WTC11 (cell line): ENCODE measurements at regions not wholly inside any gene's neighbourhood (a gene's known extent, or its start where the extent isn't known, plus 50 kb on each side); places are given as distances from the start of the nearest gene placed in this dataset.
A peak's percentile ranks its signal among the peaks of the same experiment; 100 is the strongest.
"Not testable (repeated sequence)": the region's sequence is repeated elsewhere in the genome, so short reads cannot be mapped to it uniquely, and the experiment has no call there.

Source experiments
- ATAC-seq: fragments of 200-7000 bp; cut with Tn5 transposase; 2 replicates; pipeline ENCODE4 v1.10.0; 2021; ENCODE audit warnings: mild to moderate bottlenecking, moderate library complexity
- CTCF ChIA-PET: fragments of 300-600 bp; sonication (Branson Sonifier 250); formaldehyde crosslinking; loops from one replicate; lab custom pipeline; 2021; ENCODE audit warnings: antibody characterized with exemption; lab: Charles Lee
- POLR2A ChIA-PET: fragments of 350-600 bp; sonication (Branson Sonifier 250); formaldehyde crosslinking; loops from one replicate; lab custom pipeline; 2021; ENCODE audit warnings: antibody characterized with exemption; lab: Charles Lee
- DNase-seq: peaks from one replicate; pipeline ENCODE4 v3.0.0; 2021; ENCODE audit warnings: low spot score
- H3K27ac Mint-ChIP-seq: 2 replicates; pipeline ENCODE4 v1.8.0; 2021; ENCODE audit warnings: mixed read lengths
- H3K27me3 Mint-ChIP-seq: 2 replicates; pipeline ENCODE4 v1.8.0; 2021; ENCODE audit warnings: low read depth, mild to moderate bottlenecking, moderate library complexity, mixed read lengths
- H3K36me3 Mint-ChIP-seq: 2 replicates; pipeline ENCODE4 v1.8.0; 2021; ENCODE audit warnings: mixed read lengths
- H3K4me1 Mint-ChIP-seq: 2 replicates; pipeline ENCODE4 v1.8.0; 2022; ENCODE audit warnings: mixed read lengths
- H3K4me3 Mint-ChIP-seq: 2 replicates; pipeline ENCODE4 v1.8.0; 2021; ENCODE audit warnings: mild to moderate bottlenecking, moderate library complexity, mixed read lengths
- H3K9me3 Mint-ChIP-seq: 2 replicates; pipeline ENCODE4 v1.8.0; 2021; ENCODE audit warnings: mixed read lengths
- FOXJ3 ChIP-seq: sonication (generic); formaldehyde crosslinking; IDR thresholded peaks from 2 replicates; pipeline ENCODE4 v1.9.0; 2021; ENCODE audit warnings: missing genetic modification reagents, mild to moderate bottlenecking, borderline replicate concordance
- GABPB1 ChIP-seq: sonication (generic); formaldehyde crosslinking; IDR thresholded peaks from 2 replicates; pipeline ENCODE4 v1.8.1; 2023; ENCODE audit warnings: mild to moderate bottlenecking, missing genetic modification reagents
- NFE2L1 ChIP-seq: sonication (generic); formaldehyde crosslinking; IDR thresholded peaks from 2 replicates; pipeline ENCODE4 v1.8.1; 2023; ENCODE audit warnings: missing genetic modification reagents
- ZNF416 ChIP-seq: fragments of 250-450 bp; sonication (Bioruptor Pico); IDR thresholded peaks from 2 replicates; pipeline ENCODE4 v1.9.0; 2021; ENCODE audit warnings: mild to moderate bottlenecking, inconsistent platforms
- ZNF671 ChIP-seq: fragments of 250-450 bp; sonication (Bioruptor Pico); IDR thresholded peaks from 2 replicates; pipeline ENCODE4 v1.8.0; 2021; ENCODE audit warnings: mild to moderate bottlenecking
- TF ChIP-seq, protein P1 (sequence below): sonication (generic); formaldehyde crosslinking; IDR thresholded peaks from 2 replicates; pipeline ENCODE4 v1.8.1; 2023; ENCODE audit warnings: mild to moderate bottlenecking, missing genetic modification reagents, borderline replicate concordance
- TF ChIP-seq, protein P2 (sequence below): sonication (generic); formaldehyde crosslinking; IDR thresholded peaks from 2 replicates; pipeline ENCODE4 v1.8.1; 2023; ENCODE audit warnings: mild to moderate bottlenecking, missing genetic modification reagents
- TF ChIP-seq, protein P3 (sequence below): sonication (generic); formaldehyde crosslinking; IDR thresholded peaks from 2 replicates; pipeline ENCODE4 v1.8.0; 2022; ENCODE audit warnings: mild to moderate bottlenecking, missing genetic modification reagents
- TF ChIP-seq, protein P4 (sequence below): sonication (generic); formaldehyde crosslinking; IDR thresholded peaks from 2 replicates; pipeline ENCODE4 v1.8.0; 2022; ENCODE audit warnings: mild to moderate bottlenecking, missing genetic modification reagents
- TF ChIP-seq, protein P5 (sequence below): sonication (generic); formaldehyde crosslinking; IDR thresholded peaks from 2 replicates; pipeline ENCODE4 v1.8.0; 2022; ENCODE audit warnings: mild to moderate bottlenecking, missing genetic modification reagents
- TF ChIP-seq, protein P6 (sequence below): sonication (generic); formaldehyde crosslinking; IDR thresholded peaks from 2 replicates; pipeline ENCODE4 v1.8.1; 2023; ENCODE audit warnings: mild to moderate bottlenecking, moderate library complexity, missing genetic modification reagents
- TF ChIP-seq, protein P7 (sequence below): sonication (generic); formaldehyde crosslinking; IDR thresholded peaks from 2 replicates; pipeline ENCODE4 v1.8.1; 2023; ENCODE audit warnings: mild to moderate bottlenecking, missing genetic modification reagents, moderate library complexity

DNA sequence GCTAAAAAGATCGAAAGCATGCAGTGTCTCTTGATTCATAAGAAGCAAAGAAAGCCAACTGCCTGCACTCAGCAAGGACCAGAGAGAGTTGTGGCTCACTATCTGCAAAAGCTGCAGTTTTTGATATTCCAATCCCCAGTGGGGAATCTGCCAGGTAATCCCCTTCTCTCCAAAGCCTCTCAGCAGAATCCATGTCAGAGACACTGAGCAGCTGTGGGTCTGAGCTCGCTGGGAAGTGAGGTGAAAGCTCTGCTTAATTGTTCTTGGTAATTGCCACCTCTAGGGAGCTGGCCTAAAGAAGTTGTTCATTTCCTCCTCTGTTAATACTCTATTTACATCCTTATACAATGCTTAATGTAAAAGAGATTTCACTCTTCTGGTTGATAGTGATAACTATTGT, 261.3 kb upstream of the LRRC4C start:
- peaks cover 28% of the 10 kb centered on the region for H3K9me3 Mint-ChIP-seq
- no peak overlapping the region for H3K4me3 Mint-ChIP-seq
- ChIA-PET CTCF (interaction anchor here (0.9 kb wide), 1 partner anchor 12 kb away, joined by 3 read pairs; no protein-coding TSS in a partner anchor), POLR2A (no interaction called here)
- ATAC-seq (peak; percentile 88), DNase-seq (no peak)
- H3K27me3 Mint-ChIP-seq = no peaks in the 10 kb centered on the region; the same call in 1 of the 2 replicates
- TF ChIP-seq, protein P1, sequence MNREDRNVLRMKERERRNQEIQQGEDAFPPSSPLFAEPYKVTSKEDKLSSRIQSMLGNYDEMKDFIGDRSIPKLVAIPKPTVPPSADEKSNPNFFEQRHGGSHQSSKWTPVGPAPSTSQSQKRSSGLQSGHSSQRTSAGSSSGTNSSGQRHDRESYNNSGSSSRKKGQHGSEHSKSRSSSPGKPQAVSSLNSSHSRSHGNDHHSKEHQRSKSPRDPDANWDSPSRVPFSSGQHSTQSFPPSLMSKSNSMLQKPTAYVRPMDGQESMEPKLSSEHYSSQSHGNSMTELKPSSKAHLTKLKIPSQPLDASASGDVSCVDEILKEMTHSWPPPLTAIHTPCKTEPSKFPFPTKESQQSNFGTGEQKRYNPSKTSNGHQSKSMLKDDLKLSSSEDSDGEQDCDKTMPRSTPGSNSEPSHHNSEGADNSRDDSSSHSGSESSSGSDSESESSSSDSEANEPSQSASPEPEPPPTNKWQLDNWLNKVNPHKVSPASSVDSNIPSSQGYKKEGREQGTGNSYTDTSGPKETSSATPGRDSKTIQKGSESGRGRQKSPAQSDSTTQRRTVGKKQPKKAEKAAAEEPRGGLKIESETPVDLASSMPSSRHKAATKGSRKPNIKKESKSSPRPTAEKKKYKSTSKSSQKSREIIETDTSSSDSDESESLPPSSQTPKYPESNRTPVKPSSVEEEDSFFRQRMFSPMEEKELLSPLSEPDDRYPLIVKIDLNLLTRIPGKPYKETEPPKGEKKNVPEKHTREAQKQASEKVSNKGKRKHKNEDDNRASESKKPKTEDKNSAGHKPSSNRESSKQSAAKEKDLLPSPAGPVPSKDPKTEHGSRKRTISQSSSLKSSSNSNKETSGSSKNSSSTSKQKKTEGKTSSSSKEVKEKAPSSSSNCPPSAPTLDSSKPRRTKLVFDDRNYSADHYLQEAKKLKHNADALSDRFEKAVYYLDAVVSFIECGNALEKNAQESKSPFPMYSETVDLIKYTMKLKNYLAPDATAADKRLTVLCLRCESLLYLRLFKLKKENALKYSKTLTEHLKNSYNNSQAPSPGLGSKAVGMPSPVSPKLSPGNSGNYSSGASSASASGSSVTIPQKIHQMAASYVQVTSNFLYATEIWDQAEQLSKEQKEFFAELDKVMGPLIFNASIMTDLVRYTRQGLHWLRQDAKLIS (CRISPR knock-in tag) = no peak
- TF ChIP-seq GABPB1 (CRISPR knock-in tag) (no peak), NFE2L1 (CRISPR knock-in tag) (no peak)
- TF ChIP-seq, protein P2, sequence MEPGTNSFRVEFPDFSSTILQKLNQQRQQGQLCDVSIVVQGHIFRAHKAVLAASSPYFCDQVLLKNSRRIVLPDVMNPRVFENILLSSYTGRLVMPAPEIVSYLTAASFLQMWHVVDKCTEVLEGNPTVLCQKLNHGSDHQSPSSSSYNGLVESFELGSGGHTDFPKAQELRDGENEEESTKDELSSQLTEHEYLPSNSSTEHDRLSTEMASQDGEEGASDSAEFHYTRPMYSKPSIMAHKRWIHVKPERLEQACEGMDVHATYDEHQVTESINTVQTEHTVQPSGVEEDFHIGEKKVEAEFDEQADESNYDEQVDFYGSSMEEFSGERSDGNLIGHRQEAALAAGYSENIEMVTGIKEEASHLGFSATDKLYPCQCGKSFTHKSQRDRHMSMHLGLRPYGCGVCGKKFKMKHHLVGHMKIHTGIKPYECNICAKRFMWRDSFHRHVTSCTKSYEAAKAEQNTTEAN (CRISPR knock-in tag) = no peak
- TF ChIP-seq, protein P3, sequence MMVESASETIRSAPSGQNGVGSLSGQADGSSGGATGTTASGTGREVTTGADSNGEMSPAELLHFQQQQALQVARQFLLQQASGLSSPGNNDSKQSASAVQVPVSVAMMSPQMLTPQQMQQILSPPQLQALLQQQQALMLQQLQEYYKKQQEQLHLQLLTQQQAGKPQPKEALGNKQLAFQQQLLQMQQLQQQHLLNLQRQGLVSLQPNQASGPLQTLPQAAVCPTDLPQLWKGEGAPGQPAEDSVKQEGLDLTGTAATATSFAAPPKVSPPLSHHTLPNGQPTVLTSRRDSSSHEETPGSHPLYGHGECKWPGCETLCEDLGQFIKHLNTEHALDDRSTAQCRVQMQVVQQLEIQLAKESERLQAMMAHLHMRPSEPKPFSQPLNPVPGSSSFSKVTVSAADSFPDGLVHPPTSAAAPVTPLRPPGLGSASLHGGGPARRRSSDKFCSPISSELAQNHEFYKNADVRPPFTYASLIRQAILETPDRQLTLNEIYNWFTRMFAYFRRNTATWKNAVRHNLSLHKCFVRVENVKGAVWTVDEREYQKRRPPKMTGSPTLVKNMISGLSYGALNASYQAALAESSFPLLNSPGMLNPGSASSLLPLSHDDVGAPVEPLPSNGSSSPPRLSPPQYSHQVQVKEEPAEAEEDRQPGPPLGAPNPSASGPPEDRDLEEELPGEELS (CRISPR knock-in tag) = no peak
- no peak overlapping the region; the same call in 1 of the 2 replicates for H3K27ac Mint-ChIP-seq
- peaks cover 15% of the 10 kb centered on the region for H3K36me3 Mint-ChIP-seq
- H3K4me1 Mint-ChIP-seq = peaks cover 32% of the 10 kb centered on the region

DNA sequence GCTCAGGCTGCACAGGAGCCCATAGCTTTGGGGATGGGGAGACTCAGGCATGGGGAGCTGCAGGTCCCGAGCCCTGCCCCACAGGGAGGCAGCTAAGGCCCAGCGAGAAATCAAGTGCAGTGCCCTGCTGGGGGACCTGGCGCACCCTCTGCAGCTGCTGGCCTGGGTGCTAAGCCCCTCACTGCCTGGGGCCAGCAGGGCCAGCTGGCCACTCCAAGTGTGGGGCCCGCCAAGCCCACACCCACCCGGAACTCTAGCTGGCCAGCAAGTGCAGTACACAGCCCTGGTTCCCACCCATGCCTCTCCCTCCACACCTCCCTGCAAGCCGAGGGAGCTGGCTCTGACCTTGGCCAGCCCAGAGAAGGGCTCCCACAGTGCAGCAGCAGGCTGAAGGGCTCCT, 268.7 kb upstream of the LRRC4C start:
- H3K27ac Mint-ChIP-seq, DNase-seq, H3K4me3 Mint-ChIP-seq, H3K27me3 Mint-ChIP-seq, H3K36me3 Mint-ChIP-seq, CTCF ChIA-PET, ATAC-seq, POLR2A ChIA-PET: not testable (repeated sequence)
- Mint-ChIP-seq H3K4me1 (peaks cover 10% of the 10 kb centered on the region), H3K9me3 (peaks cover 45% of the 10 kb centered on the region)

DNA sequence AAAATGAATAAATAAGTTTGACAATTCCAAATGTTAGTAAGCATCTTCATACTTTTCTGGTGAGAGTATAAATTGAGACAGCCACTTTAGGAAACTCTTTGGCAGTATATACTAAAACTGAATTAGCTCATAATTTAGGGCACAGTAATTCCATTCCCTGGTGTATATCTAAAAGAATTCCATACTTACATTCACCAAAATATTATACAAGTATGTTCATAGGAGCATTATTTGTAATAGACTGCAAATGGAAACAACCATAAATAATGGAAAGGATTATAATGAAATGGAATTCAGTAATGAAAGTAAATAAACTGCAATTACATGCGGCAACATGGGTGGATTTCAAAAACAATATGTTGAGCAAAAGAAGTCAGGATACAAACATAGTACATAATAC, 315.8 kb upstream of the LRRC4C start:
- POLR2A ChIA-PET = no interaction called here
- no peak for DNase-seq
- CTCF ChIA-PET = no interaction called here
- no peak for ATAC-seq
- TF ChIP-seq, protein P4, sequence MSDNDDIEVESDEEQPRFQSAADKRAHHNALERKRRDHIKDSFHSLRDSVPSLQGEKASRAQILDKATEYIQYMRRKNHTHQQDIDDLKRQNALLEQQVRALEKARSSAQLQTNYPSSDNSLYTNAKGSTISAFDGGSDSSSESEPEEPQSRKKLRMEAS (CRISPR knock-in tag) = no peak
- TF ChIP-seq ZNF671 (CRISPR knock-in tag) = no peak
- TF ChIP-seq, protein P5, sequence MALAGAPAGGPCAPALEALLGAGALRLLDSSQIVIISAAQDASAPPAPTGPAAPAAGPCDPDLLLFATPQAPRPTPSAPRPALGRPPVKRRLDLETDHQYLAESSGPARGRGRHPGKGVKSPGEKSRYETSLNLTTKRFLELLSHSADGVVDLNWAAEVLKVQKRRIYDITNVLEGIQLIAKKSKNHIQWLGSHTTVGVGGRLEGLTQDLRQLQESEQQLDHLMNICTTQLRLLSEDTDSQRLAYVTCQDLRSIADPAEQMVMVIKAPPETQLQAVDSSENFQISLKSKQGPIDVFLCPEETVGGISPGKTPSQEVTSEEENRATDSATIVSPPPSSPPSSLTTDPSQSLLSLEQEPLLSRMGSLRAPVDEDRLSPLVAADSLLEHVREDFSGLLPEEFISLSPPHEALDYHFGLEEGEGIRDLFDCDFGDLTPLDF (CRISPR knock-in tag) = no peak
- Mint-ChIP-seq H3K36me3 (peaks cover 38% of the 10 kb centered on the region), H3K4me3 (no peak overlapping the region), H3K27me3 (no peaks in the 10 kb centered on the region), H3K4me1 (peaks cover 15% of the 10 kb centered on the region), H3K27ac (no peak overlapping the region), H3K9me3 (peaks cover 61% of the 10 kb centered on the region)

DNA sequence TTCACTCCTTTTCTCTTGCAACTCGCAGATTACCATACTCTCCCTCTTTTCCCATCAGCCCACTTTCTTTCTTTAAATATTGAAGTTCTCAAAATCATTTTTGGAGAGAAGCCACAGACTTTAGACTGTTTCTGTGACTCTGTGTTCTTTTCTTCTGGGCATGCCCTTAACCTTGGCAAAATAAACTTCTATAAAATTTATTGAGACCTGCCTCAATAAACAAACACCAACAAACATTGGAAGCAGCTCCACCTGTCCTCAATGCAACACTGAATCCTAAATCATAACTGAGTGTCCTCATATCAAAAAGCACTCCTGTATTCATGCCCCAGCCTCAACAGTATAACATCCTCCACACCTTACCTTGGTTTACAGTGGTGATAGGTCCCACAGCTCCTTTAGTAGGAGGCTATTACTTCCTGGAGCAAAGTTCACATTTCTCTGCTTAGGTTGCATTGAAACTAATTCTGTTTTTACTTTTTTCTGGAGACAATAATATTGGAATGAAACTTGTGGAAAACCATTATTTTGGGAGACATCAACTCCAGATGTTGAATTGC, 320.0 kb upstream of the LRRC4C start:
- H3K9me3 Mint-ChIP-seq = peaks cover 31% of the 10 kb centered on the region
- H3K36me3 Mint-ChIP-seq = peaks cover 9% of the 10 kb centered on the region
- POLR2A ChIA-PET = no interaction called here
- no peaks in the 10 kb centered on the region for H3K27me3 Mint-ChIP-seq
- CTCF ChIA-PET = no interaction called here
- no peak overlapping the region for H3K4me3 Mint-ChIP-seq
- H3K27ac Mint-ChIP-seq = no peak overlapping the region
- TF ChIP-seq, protein P6, sequence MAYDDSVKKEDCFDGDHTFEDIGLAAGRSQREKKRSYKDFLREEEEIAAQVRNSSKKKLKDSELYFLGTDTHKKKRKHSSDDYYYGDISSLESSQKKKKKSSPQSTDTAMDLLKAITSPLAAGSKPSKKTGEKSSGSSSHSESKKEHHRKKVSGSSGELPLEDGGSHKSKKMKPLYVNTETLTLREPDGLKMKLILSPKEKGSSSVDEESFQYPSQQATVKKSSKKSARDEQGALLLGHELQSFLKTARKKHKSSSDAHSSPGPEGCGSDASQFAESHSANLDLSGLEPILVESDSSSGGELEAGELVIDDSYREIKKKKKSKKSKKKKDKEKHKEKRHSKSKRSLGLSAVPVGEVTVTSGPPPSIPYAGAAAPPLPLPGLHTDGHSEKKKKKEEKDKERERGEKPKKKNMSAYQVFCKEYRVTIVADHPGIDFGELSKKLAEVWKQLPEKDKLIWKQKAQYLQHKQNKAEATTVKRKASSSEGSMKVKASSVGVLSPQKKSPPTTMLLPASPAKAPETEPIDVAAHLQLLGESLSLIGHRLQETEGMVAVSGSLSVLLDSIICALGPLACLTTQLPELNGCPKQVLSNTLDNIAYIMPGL = no peak
- TF ChIP-seq, protein P7, sequence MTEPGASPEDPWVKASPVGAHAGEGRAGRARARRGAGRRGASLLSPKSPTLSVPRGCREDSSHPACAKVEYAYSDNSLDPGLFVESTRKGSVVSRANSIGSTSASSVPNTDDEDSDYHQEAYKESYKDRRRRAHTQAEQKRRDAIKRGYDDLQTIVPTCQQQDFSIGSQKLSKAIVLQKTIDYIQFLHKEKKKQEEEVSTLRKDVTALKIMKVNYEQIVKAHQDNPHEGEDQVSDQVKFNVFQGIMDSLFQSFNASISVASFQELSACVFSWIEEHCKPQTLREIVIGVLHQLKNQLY (CRISPR knock-in tag) = no peak
- no peak for TF ChIP-seq FOXJ3 (CRISPR knock-in tag)
- TF ChIP-seq ZNF416 (CRISPR knock-in tag) = no peak
- ATAC-seq (no peak), DNase-seq (no peak)
- H3K4me1 Mint-ChIP-seq = peaks cover 15% of the 10 kb centered on the region
